HPDE6-E6E7 (cell line): ENCODE measurements at regions not wholly inside any gene's neighbourhood (a gene's known extent, or its start where the extent isn't known, plus 50 kb on each side); places are given as distances from the start of the nearest gene placed in this dataset.

Source experiments
- DNase-seq: peaks from one replicate; pipeline ENCODE4 v3.0.0; 2011; ENCODE audit warnings: missing footprints; ENCODE audit errors: extremely low spot score

- no peak for DNase-seq
Measured at GRCh38 chr2:145067549-145068030, 547.7 kb upstream of the ZEB2 start.

DNA sequence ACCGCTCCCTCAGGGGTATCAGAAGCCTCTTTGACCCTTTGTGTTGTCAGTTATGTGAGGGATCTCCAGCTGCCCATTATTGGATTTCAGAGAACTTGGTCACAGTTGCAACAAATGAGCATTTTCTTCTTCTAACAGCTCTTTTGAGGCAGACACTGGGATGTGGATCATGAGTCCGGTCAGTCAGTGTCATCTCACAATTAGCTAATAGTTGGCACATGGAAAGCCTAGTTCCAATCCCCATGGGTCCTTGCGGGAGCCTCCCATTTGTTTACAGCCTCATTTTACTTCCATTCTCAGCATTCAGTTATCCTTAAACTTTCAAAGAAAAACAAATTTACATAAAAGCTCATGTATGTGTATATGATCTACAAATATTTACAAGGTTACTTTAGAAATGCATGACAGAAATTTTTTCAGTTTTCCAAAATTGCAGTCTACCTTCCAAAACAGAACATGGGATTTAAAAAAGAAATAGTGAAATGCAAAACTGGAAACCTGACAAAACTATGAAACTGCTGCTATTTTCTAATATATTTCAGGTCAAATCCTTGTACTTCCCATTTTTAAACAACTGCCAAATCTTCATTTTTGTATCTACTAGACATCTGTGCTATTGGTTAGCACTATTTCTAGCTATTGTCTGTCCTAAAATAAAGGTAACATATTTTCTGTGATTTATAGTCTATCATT lies 547.1 kb upstream of the ZEB2 start:
- no peak for DNase-seq

DNA sequence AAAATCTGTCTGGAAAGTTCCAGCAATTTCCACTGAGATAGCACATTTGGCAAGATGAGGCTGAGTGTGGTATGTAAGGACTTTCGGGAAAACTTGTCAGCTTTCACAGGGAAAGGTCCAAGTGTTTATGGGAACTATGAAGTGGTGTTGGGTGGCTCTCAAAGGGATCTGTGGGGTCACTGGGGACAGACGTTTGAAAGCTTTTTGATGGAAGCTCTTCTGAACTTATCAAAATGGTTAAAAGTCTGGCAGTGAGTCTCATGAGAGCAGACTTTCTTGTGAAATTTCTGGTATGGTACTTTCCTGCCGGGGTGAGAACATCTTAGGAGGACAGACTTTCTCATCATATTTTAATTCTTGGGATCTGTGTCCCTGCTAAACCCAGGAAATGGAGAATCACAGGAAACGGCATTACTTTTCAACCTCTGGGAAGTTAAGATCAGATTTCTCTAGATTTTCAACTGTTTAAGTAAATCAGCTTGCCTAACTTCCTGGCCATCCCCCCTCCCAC lies 546.3 kb upstream of the ZEB2 start:
- DNase-seq: no peak

DNA sequence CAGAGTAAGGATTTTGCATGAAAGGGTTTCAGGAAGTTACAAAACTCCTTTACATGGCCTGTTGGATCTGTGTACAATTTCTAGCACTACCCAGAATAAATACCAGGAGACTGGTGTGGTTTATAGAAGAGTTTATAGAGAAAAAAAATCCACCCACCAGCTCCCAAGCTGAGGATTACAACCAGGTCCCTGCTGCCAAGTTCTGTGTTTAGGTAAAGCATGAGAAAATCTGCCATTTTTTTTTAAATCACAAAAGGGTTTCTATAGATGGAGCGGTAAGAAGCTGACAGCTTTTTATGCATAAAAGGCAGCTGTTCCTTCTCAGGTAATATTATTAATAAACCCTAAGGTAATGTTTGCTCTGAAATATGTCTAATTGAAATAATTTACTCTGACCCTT lies 545.4 kb upstream of the ZEB2 start:
- DNase-seq: no peak

DNA sequence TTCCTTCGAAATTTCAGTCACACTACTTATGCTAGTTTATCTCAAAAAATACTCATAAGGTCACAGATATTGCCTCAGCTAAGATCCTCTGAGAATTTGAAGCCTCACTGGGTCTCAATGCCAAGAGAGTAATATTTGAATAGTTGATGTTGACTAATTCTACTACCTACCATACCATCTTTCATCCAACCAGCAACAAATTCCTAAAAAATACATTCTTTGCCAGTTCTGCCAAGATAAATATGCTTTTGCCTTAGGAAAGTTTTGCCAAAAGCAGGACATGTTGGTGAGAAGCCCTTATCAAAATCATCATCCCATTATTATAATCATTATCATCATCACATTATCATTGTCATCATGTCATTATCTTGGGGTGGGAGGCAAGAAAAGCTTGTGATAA lies 544.6 kb upstream of the ZEB2 start:
- no peak for DNase-seq

DNA sequence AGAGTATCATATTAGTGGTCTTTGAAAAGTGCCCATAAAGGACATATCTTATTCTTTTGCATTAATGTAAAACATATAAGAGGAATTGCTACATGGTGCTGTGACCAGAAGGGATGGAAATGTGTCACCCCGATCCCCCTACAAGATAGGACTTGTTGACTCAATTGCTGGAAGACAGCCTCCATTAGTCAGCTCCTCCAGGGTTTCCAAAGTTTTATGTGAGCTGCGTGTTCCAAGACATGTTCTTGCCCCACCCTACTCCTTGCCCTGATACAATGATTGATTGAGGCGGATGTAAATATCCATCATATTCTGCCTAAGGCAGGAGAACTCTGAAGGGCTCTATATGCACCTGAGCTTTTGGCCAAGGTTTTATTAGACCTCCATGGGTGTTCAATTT lies 541.0 kb upstream of the ZEB2 start:
- peak; percentile 91 for DNase-seq

DNA sequence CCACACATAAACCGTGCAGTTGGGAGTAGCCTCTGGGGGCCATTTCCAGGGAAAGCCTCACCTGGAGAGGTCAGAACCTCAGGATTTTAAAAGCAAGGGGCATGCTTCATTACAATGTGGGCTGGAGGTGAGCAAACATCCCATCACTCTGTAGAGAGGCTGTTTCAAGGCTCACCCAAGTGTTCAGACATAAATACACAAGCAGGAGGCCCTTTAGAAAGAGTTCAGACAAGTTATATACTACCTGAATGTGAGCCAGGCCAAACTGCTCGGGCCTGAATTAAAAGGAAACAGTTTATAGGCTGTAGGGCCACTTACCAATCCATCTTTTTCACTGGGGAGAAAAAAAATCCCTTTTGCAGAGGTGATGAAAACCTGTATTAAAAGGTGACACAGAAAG lies 540.0 kb upstream of the ZEB2 start:
- DNase-seq: no peak

- DNase-seq: no peak
Measured at GRCh38 chr2:145059343-145059742, 539.4 kb upstream of the ZEB2 start.

GRCh38 chr2:145058457-145058856 lies 538.5 kb upstream of the ZEB2 start:
- DNase-seq: no peak

- DNase-seq: no peak
Measured at GRCh38 chr2:145055651-145056050, 535.7 kb upstream of the ZEB2 start.

GRCh38 chr2:145050134-145050533 lies 530.2 kb upstream of the ZEB2 start:
- no peak for DNase-seq

DNA sequence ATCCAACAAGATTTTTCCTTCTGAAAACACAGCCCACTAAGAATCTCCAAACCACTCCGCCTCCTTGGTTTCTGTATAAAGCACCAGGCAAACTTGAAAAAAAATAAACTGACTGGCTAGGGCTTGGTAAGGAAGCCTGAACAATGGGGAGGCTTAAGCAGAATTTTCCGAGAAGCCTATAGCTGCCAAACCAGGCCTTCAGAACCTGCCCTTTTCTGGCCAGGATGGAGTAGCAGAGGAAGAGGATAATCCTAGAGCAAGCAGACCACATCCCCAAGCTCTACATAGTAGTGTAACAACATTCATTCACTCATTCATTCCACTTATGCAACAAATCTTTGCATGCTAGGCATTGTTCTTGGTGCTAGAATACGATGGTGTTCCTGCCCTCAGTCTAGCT lies 529.6 kb upstream of the ZEB2 start:
- DNase-seq: no peak

GRCh38 chr2:145047554-145047953 lies 527.6 kb upstream of the ZEB2 start:
- DNase-seq: no peak

GRCh38 chr2:145044491-145044890 lies 524.6 kb upstream of the ZEB2 start:
- no peak for DNase-seq

GRCh38 chr2:145043399-145043834 lies 523.5 kb upstream of the ZEB2 start:
- DNase-seq: no peak

- no peak for DNase-seq
Measured at GRCh38 chr2:145041706-145042105, 521.8 kb upstream of the ZEB2 start.

DNA sequence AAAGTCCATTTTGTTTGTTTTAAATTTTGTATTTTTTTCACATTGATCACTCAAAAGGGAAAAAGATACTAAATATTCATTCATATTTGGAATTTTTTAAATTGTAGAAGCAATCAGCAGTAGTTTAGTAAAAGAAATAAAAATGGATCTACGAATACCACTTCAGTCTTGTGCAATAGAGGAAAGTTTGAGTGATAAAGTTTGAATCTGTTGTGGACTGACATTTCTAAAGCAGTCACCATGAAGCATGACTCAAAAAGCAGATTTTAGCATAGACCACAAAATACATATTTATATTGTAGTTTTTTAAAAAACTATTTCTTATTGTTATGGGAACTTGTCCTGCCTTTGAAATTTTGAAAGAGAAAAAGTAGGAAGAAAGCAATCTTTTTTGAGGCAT lies 520.5 kb upstream of the ZEB2 start:
- no peak for DNase-seq

DNA sequence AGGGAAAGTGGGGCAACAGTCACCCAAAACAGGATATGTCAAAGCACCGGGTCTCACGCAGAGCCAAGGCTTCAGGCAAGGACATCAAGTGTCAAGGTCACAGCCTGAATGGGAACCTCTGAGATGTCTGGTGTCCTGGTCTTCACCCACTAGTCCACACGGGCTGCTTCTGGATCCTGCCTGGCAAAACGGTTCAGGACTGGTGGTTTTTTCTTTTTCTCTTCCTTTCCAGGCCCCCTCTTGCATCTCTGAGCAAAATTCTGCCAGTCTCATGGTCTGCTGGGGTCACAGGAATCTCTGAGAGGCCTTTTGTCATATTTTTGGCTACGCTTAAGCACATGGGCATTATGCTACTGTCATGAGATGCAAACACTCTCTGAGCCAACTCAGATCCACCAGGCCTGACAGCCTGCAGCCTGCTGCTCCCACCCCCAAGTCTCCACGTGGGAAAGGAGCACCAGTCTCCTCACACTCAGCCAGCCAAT lies 518.2 kb upstream of the ZEB2 start:
- no peak for DNase-seq

- DNase-seq: no peak
Measured at GRCh38 chr2:145036421-145037011, 516.6 kb upstream of the ZEB2 start.

DNA sequence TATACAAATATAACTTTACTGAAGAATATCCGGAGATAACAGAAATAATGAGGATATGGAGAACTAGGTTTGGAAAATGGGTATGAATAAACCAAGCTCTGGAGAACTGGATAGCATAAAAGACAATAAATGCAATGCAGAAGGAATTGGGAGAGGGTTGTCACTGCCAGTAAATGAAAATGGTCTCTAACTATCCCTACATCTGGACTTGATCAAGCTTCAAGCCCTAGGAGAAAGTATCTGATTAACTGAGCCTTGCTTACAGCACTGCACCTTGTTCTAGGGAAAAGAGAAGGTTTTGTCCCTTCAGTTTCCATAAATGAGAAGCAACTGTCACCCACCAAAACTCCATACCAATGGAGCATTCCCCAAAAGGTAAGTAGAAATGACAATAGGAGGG lies 514.6 kb upstream of the ZEB2 start:
- DNase-seq: no peak

- DNase-seq: no peak
Measured at GRCh38 chr2:145033438-145033837, 513.5 kb upstream of the ZEB2 start.

DNA sequence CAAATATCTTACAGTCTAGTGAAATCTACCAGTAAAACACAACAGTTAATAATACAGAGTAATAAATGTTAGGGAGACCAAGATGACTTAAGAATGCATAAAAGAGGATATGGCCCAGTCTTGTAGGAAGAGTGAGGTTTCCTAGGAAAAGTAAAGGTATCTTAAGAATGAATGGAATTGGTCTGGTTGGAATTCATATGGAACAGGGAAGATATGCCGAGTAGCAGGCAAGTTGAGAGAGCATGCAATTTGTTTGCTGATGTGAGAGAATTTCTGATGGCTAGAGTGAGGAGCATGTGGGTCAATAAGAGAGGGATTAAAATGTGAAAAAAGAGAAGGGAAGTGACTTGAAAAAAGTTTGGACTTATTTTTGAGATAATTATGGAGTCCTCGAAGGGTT lies 512.9 kb upstream of the ZEB2 start:
- DNase-seq: no peak

DNA sequence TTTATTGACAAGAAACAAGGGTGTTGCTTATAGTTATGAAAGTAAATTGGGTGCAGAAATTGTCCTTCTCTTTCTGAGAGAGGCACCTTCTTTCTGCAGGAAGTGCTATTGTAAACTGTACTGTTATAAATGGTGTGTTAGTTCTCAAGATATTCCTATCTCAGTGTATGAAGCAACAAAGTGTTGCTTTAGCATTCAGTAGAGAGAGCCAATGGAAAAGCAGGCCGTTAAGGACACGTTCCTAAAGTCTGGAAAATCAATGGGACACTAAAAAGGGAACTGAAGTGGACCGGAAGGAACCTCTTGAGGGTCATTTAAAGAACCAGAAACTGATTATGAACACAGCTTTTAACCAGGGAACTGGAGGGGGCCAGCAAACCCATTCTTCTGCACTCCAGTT lies 510.0 kb upstream of the ZEB2 start:
- no peak for DNase-seq
